ENCODE measurements at regions not wholly inside any gene's neighbourhood (a gene's known extent, or its start where the extent isn't known, plus 50 kb on each side); places are given as distances from the start of the nearest gene placed in this dataset.

DNA sequence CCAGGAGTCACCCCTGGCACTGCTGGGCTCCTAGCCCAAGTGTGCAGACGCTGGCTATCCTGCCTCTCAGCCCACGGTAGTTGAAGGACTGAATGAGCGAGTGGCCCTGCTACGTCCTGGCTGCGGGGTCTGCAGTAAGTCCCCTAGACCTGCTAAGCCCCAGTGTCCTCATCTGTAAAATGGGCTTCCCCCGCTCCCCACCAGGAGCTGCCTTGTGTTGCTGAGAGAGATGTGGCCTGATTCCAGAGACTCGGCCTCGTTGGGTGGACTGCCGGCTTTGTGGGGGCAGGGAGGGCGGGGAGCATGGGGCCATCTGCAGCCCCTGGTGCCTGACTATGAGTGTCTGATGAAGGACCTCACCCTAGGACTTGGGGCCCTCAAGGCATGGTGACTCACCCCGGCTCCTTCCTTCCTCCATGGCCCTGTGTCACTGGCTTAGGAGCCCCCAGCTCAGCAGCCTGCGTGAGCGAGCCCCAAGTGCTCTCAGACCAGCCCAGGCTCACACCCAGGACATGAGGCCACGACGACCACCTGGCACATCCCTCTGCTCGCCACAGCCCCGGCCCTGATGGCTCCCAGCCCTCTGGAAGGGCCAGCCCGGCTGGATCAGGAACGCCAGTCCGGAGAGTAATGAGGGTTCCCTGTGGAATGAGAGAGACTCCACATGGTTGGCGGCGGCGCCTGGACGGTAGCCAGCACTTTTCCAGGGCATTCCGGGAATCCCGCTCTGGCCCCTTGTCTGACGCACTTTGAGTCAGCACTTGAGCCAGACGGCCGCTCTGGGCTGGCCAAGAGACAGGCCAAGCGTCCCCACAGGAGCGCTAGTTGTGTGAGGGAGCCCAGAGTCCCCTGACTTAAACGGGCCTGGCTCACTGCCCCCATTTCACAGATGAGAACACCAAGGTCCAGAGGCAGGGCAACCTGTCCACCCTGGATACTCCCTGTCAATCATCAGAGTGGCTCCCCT is 50.5 kb upstream of the SHISAL1 start:
- no peak overlapping the region for H3K4me3 Mint-ChIP-seq
- DNase-seq (ENCODE audit: low spot score in 2 of 2): no peak
- no peak overlapping the region for H3K27ac Mint-ChIP-seq (ENCODE audit: low read depth)
- no peaks in the 10 kb centered on the region for H3K9me3 Mint-ChIP-seq
- H3K36me3 Mint-ChIP-seq (ENCODE audit: insufficient read depth): no peaks in the 10 kb centered on the region
- H3K27me3 Mint-ChIP-seq: peaks cover 21% of the 10 kb centered on the region
- ATAC-seq (replicated peaks; ENCODE audit: extremely low read depth, poor library complexity, severe bottlenecking): no peak
- no peaks in the 10 kb centered on the region for H3K4me1 Mint-ChIP-seq

DNA sequence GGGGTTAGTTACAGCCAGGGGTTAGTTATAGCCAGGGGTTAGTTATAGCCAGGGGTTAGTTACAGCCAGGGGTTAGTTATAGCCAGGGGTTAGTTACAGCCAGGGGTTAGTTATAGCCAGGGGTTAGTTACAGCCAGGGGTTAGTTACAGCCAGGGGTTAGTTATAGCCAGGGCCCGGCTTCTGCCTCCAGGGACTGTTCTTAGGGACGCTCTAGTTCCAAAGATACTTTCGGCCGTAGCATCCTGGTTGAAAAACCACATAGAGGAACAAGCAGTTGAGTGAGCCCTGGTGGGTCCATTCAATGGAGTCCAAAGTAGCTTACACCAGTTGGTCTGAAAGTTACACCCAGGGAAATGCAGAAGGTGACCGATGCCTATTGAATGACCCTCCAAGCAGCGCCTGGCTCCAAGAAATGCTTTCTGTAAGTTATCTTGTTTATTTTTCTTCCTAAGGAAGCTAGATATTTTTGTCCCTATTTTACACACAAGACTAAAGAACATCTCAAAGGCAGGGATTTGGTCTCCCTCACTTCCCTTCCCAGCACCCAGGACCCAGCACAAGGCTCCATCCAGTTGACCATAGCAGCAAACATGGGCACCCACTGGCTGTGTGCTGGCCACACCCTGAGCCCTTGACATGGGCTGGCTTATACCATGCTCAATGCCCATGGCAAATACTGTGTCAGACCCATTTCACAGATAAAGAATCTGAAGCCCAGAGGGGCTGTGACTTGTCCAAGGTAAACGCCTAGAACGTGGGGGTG is 49.7 kb upstream of the SHISAL1 start:
- H3K4me1 Mint-ChIP-seq: no peaks in the 10 kb centered on the region
- H3K9me3 Mint-ChIP-seq: no peaks in the 10 kb centered on the region
- H3K4me3 Mint-ChIP-seq: no peak overlapping the region
- ATAC-seq (replicated peaks; ENCODE audit: extremely low read depth, poor library complexity, severe bottlenecking) (no peak), DNase-seq (ENCODE audit: low spot score in 2 of 2) (no peak)
- peaks cover 30% of the 10 kb centered on the region for H3K27me3 Mint-ChIP-seq
- H3K36me3 Mint-ChIP-seq (ENCODE audit: insufficient read depth): no peaks in the 10 kb centered on the region
- no peak overlapping the region for H3K27ac Mint-ChIP-seq (ENCODE audit: low read depth)

Measured in central memory CD8-positive, alpha-beta T cell (primary cell).